Neural cell (in vitro differentiated cells): ENCODE measurements at regions not wholly inside any gene's neighbourhood (a gene's known extent, or its start where the extent isn't known, plus 50 kb on each side); places are given as distances from the start of the nearest gene placed in this dataset.

Experiments used
- H2AFZ ChIP-seq: fragments of 200-600, 300-800 bp; sonication (generic), shearing (Covaris generic); 2 replicates; pipeline ENCODE4 v1.6.0; 2014; ENCODE audit warnings: low read depth, mild to moderate bottlenecking, antibody characterized with exemption, low read length, moderate library complexity
- H3F3A ChIP-seq: fragments of 200-600 bp; shearing (Covaris generic); 2 replicates; pipeline ENCODE4 v1.6.1; 2016; ENCODE audit warnings: mild to moderate bottlenecking, moderate library complexity, mixed read lengths, antibody characterized with exemption, low read length; ENCODE audit not compliant: insufficient read depth, poor library complexity, severe bottlenecking
- H3K27ac ChIP-seq: fragments of 200-600, 300-800 bp; sonication (generic), shearing (Covaris generic); 2 replicates; pipeline ENCODE4 v1.5.1; 2014; ENCODE audit warnings: mild to moderate bottlenecking, low read length, moderate library complexity
- H3K27me3 ChIP-seq: fragments of 300-800, 200-600 bp; sonication (generic), shearing (Covaris generic); 2 replicates; pipeline ENCODE4 v1.6.0; 2014; ENCODE audit warnings: mild to moderate bottlenecking, low read depth, low read length, moderate library complexity; ENCODE audit not compliant: insufficient read depth
- H3K36me3 ChIP-seq: fragments of 300-800, 200-600 bp; sonication (generic), shearing (Covaris generic); 2 replicates; pipeline ENCODE4 v1.5.1; 2014; ENCODE audit warnings: mild to moderate bottlenecking, antibody characterized with exemption, low read length, moderate library complexity; ENCODE audit not compliant: insufficient read depth
- H3K4me2 ChIP-seq: fragments of 300-800, 200-600 bp; sonication (generic), shearing (Covaris generic); 2 replicates; pipeline ENCODE4 v1.6.0; 2014; ENCODE audit warnings: mild to moderate bottlenecking, low read length
- H3K4me3 ChIP-seq: fragments of 300-800, 200-600 bp; sonication (generic), shearing (Covaris generic); 2 replicates; pipeline ENCODE4 v1.5.1; 2014; ENCODE audit warnings: mild to moderate bottlenecking, low read length, moderate library complexity
- H3K79me2 ChIP-seq: fragments of 200-600 bp; shearing (Covaris generic); replicated peaks from 2 replicates; pipeline ENCODE4 v1.6.0; 2014; ENCODE audit warnings: mild to moderate bottlenecking, low read length, moderate library complexity; ENCODE audit not compliant: insufficient read depth
- H3K9ac ChIP-seq: fragments of 300-800, 200-600 bp; sonication (generic), shearing (Covaris generic); 2 replicates; pipeline ENCODE4 v1.6.1; 2016; ENCODE audit warnings: mild to moderate bottlenecking, low read length, mixed read lengths
- H3K9me2 ChIP-seq: fragments of 200-600 bp; shearing (Covaris generic); 2 replicates; pipeline ENCODE4 v1.6.1; 2016; ENCODE audit warnings: mild to moderate bottlenecking, low read length, mixed read lengths; ENCODE audit not compliant: insufficient read depth
- H3K9me3 ChIP-seq: fragments of 200-600, 300-800 bp; sonication (generic), shearing (Covaris generic); 2 replicates; pipeline ENCODE4 v1.6.1; 2016; ENCODE audit warnings: mild to moderate bottlenecking, mixed run types, low read length, moderate library complexity, mixed read lengths
- H4K20me1 ChIP-seq: fragments of 200-600 bp; shearing (Covaris generic); 2 replicates; pipeline ENCODE4 v1.6.1; 2016; ENCODE audit warnings: mild to moderate bottlenecking, mixed run types; ENCODE audit not compliant: insufficient read depth
- CTCF ChIP-seq: fragments of 450-650 bp; IDR thresholded peaks from 2 replicates; pipeline ENCODE4 v1.5.1; 2014; ENCODE audit warnings: antibody characterized with exemption, mild to moderate bottlenecking, moderate library complexity; ENCODE audit not compliant: poor library complexity, severe bottlenecking
- EP300 ChIP-seq: fragments of 450-650 bp; conservative IDR thresholded peaks from 2 replicates; pipeline ENCODE4 v1.6.1; 2014; ENCODE audit warnings: antibody characterized with exemption, mild to moderate bottlenecking, moderate library complexity; ENCODE audit not compliant: poor library complexity, severe bottlenecking
- MXI1 ChIP-seq: fragments of 450-650 bp; conservative IDR thresholded peaks from 2 replicates; pipeline ENCODE4 v1.6.1; 2014; ENCODE audit warnings: antibody characterized with exemption, mild to moderate bottlenecking; ENCODE audit not compliant: poor library complexity, severe bottlenecking
- POLR2AphosphoS5 ChIP-seq: IDR thresholded peaks from 2 replicates; pipeline ENCODE4 v1.6.1; 2012
- REST ChIP-seq: IDR thresholded peaks from 2 replicates; pipeline ENCODE4 v1.6.1; 2012; ENCODE audit warnings: borderline replicate concordance
- SMC3 ChIP-seq: fragments of 450-650 bp; conservative IDR thresholded peaks from 2 replicates; pipeline ENCODE4 v1.6.1; 2014; ENCODE audit warnings: antibody characterized with exemption, mild to moderate bottlenecking, moderate library complexity; ENCODE audit not compliant: poor library complexity

- no peak overlapping the region for H3K4me2 ChIP-seq
- no peaks in the 10 kb centered on the region for H3K27me3 ChIP-seq
- no peak overlapping the region for H3K9ac ChIP-seq
- H4K20me1 ChIP-seq: no peaks in the 10 kb centered on the region
- TF ChIP-seq SMC3 (no peak), CTCF (no peak)
- H2AFZ ChIP-seq: no peak overlapping the region
- no peaks in the 10 kb centered on the region for H3F3A ChIP-seq
- H3K9me2 ChIP-seq: no peaks in the 10 kb centered on the region
- no peak overlapping the region for H3K27ac ChIP-seq
- H3K4me3 ChIP-seq: no peak overlapping the region
- H3K79me2 ChIP-seq: no peaks in the 10 kb centered on the region
- no peaks in the 10 kb centered on the region for H3K36me3 ChIP-seq
- H3K9me3 ChIP-seq: no peaks in the 10 kb centered on the region
Measured at GRCh38 chr5:29672678-29673077, 1520.8 kb upstream of the CDH6 start.

GRCh38 chr5:29662876-29663275 is 1530.6 kb upstream of the CDH6 start:
- Histone ChIP-seq H3K9me2 (no peaks in the 10 kb centered on the region), H3K79me2 (no peaks in the 10 kb centered on the region), H3F3A (peaks cover 4% of the 10 kb centered on the region), H3K9me3 (no peaks in the 10 kb centered on the region), H2AFZ (no peak overlapping the region), H3K36me3 (no peaks in the 10 kb centered on the region), H3K27me3 (no peaks in the 10 kb centered on the region), H3K9ac (no peak overlapping the region), H3K27ac (peak overlapping the region; percentile 15), H3K4me2 (no peak overlapping the region), H3K4me3 (no peak overlapping the region), H4K20me1 (no peaks in the 10 kb centered on the region)
- TF ChIP-seq EP300: peak; percentile 28
- no peak for TF ChIP-seq SMC3
- peak; percentile 40 for TF ChIP-seq POLR2AphosphoS5
- peak; percentile 44 for TF ChIP-seq REST

- H3K9me2 ChIP-seq: no peaks in the 10 kb centered on the region
- no peaks in the 10 kb centered on the region for H3K79me2 ChIP-seq
- H3F3A ChIP-seq: no peaks in the 10 kb centered on the region
- no peak overlapping the region for H3K27ac ChIP-seq
- no peak overlapping the region for H3K4me3 ChIP-seq
- no peaks in the 10 kb centered on the region for H4K20me1 ChIP-seq
- no peaks in the 10 kb centered on the region for H3K27me3 ChIP-seq
- no peak for TF ChIP-seq MXI1
- peak; percentile 58 for TF ChIP-seq EP300
- H3K36me3 ChIP-seq: no peaks in the 10 kb centered on the region
- no peak overlapping the region for H2AFZ ChIP-seq
- no peak overlapping the region for H3K9ac ChIP-seq
- H3K4me2 ChIP-seq: no peak overlapping the region
- no peaks in the 10 kb centered on the region for H3K9me3 ChIP-seq
Measured at GRCh38 chr5:29654954-29655353, 1538.5 kb upstream of the CDH6 start.
